Activated gamma-delta T cell (primary cell): ENCODE measurements at regions not wholly inside any gene's neighbourhood (a gene's known extent, or its start where the extent isn't known, plus 50 kb on each side); places are given as distances from the start of the nearest gene placed in this dataset.
"Not testable (repeated sequence)": the region's sequence is repeated elsewhere in the genome, so short reads cannot be mapped to it uniquely, and the experiment has no call there.

Source experiments
- DNase-seq: peaks from one replicate; lab custom pipeline; 2025; lab: John Stamatoyannopoulos, UW

DNA sequence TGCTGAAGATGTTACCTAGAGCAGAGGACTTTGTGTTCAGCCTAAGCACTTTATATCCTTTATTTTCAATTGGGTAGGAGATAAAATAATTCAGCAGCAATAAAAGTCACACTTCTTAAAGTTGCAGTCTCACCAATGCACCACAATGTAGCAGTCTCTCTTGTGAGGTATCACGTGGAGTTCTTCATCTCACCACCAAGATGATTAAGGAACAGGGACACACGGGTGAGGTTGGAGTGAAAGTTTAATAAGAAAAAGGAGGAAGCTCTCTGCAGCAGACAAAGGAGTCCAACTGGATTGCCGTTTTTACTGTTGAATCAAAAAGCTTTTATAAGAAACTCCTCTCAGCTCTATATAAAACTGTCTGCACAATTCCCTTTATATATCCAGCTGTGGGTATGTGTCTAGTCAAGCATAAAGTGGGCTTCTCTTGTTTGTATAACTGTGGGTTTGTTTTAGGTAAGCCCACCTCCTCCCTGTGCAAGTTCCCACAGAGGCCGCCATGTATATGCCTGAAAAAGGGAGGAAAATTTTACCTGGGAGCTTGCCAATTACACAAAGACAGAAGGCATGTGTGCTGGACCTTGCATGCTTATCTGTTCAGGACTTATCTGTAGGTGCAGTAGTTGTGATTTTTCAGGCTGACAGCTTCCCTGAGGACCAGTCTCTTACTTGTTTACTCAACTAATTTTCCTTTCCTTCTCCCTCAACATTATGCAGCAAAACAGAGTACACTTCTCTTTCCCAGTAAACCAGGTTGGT, 1497.2 kb upstream of the TPTE start:
- DNase-seq = not testable (repeated sequence)

DNA sequence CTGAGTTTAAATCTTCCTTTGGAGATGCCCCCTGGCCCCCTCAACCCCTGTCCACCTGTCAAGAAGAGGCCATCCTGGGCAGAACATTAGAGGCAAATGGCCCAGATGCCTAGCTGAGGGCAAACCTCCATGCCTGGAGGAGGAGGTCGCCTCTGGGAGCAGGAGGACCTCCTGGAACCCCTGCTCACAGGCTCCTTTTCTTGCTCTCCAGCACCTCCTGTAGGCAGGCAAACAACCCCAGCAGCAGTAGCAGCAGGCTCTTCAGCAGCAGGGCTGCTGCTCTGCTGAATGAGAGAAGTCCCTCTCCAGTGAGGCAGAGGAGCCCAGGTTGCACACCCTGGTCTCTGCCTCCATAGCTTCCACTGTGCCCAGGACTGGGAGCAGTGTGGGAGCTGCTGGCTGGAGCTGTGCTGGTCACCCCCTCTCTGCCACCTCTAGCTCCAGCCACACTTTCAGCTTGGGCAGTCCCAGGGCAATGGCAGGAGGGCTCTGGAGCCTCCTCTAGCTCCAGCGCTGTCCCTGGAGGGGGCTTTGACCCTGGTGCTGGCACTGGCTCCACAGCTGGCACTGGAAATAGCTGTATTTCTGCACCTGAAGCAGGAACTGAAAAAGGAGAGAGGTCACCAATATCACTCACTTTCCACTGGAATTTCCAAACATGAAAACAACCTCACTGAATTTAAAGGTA, 1494.5 kb upstream of the TPTE start:
- peak; percentile 1 for DNase-seq

DNA sequence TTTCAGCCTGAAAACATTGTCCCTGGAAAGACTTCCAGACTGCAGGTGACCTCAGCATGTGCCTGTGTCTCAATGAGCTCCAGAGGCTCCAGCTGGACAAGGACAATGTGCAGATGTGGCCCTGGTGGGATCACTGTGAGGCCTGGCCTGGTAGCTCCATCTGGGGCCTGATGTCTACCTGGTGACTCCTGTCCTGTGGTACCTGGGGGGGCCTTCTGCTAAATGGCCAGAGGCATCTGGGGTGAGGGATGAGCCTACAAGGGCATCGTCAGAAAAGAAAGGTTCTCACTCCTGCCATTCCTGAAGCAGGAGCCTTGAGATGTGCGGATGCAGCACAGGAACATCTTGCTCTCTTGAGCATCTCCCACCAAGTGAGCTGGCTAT, 1494.0 kb upstream of the TPTE start:
- not testable (repeated sequence) for DNase-seq

DNA sequence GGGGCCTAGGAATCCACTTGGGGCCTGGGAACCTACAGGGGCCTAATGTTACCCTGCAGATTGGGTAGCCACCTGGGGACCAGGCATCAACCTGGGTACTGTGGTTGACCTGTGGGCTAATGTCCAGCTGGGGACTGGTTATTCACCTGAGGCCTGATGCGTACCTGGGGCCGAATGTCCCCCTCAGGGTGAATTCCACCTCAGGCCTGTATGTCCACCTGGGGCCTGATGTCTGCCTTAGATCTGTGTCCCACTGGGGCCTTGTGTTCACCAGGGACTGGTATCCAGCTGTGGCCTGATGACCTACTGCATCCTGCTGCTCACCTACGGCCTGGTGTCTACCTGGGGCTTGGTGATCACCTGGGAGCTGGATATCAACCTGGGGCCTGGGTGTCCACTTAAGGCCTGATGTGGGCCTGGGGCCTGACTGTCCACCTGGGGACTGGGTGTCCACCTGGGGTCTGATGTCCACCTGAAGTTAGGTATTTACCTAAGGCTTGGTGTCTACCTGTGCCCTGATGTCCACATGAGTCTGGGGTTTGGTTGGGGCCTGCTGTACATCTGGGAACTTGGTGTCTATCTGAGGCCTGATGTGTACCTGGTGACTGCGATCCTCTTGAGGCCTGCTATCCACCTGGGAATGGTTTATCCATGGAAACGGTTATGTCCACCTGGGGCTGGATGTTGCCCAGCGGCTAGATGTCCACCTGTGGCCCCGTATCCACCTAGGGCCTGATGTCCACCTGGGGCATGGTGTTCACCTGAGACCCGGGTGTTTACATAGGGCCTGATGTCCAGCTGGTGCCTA, 1492.6 kb upstream of the TPTE start:
- not testable (repeated sequence) for DNase-seq

DNA sequence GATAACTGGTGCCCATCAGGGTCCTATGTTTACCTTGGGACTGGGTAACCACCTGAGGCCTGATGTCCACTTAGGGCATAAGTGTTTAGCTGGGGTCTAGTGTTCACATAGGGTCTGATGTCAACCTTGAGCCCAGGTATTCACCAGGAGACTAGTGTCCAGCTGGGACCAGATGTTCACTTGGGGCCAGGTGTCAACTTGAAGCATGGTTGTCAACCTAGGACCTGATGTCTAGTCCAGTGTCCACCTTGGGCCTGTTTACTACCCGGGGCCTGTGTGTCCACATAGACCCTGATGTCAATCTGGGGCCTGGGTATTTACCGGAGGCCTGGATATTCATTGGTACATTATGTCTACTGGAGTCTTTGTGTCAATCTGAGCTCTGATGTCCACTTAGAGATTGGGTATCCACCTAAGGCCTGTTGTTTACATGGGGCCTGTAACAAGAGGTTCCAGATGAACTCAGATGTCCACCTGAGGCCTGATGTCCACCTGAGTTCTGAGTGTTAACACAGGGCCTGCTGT, 1491.2 kb upstream of the TPTE start:
- DNase-seq = not testable (repeated sequence)

GRCh38 chr21:9031482-9032374, 1489.7 kb upstream of the TPTE start:
- not testable (repeated sequence) for DNase-seq

DNA sequence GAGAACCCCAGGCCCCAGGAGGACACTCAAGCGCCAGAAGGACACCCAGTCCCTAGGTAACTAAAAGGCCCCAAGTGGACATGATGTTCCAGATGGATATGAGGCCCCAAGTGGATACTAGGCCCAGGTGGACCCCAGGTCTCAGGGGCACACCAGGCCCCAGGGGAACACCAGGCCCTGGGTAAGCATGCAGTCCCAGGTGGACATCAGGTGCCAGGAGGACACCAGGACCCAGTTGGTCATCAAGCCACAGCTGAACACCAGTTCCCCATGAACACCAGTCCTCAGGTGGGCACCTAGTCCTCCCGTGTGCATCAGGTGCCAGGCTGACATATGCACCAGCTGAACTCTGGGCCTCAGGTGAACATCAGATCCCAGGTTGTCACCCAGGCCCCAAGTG, 1488.8 kb upstream of the TPTE start:
- DNase-seq = not testable (repeated sequence)

- not testable (repeated sequence) for DNase-seq
Measured at GRCh38 chr21:9033295-9033694, 1488.1 kb upstream of the TPTE start.

GRCh38 chr21:9034491-9035200, 1486.7 kb upstream of the TPTE start:
- DNase-seq = not testable (repeated sequence)

DNA sequence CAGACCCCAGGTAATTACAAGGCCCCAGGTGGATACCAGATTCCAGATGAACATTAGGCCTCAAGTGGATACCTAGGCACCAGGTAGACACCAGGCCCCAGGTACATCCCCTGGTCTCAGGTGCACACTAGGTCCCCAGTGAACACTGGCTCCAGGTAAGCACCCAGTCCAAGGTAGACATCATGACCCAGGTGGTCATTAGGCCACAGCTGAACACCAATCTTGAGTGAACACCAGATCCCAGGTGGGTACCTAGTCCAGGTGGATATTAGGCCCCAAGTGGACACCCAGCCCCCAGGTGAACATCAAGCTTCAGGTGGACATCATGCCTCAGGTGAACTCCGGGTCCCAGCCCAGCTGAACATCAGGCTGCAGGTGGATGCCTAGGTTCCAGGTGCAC, 1486.2 kb upstream of the TPTE start:
- not testable (repeated sequence) for DNase-seq

DNA sequence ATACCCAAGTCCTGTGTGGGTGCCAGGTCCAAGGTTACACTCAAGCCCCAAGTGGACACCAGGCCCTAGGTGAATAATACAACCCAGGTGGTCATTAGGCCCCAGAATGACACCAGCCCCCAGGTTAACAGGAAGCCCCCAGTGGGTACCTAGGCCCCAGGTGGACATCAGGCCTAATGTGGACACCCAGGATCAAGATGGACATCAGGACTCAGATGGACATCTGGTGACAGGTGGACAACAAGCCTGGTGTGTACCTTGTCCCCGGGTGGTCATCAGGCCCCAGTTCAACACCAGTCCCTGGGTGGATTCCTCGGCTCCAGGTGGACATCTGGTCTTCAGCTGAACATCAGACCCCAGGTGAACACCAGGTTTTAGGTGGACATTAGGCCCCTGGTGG, 1485.4 kb upstream of the TPTE start:
- DNase-seq = not testable (repeated sequence)

DNA sequence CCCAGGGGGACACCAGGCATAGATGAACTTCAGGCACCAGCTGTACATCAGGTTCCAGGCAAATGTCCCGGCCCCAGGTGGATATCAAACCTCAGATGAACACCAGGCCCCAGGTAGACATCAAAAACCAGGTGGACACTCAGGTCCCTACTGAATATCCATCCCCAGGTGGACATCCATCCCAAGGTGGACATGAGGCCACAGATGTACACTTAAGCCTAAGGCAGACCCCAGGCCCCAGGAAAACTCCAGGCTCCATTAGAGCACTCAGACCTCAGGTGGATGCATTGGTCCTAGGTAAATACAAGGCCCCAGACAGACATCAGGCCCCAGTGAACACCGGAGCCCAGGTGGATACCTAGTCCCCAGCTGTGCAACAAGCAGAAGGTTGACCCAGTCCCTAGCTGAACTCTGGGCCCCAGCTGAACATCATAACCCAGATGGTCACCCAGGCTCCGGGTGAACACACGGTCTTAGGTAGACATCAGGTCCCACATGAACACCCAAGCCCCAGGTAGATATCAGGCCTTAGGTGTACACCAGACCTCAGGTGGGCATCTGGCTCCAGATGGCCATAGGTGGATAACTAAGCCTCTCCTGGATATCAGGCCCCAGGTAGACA, 1484.3 kb upstream of the TPTE start:
- DNase-seq = not testable (repeated sequence)

DNA sequence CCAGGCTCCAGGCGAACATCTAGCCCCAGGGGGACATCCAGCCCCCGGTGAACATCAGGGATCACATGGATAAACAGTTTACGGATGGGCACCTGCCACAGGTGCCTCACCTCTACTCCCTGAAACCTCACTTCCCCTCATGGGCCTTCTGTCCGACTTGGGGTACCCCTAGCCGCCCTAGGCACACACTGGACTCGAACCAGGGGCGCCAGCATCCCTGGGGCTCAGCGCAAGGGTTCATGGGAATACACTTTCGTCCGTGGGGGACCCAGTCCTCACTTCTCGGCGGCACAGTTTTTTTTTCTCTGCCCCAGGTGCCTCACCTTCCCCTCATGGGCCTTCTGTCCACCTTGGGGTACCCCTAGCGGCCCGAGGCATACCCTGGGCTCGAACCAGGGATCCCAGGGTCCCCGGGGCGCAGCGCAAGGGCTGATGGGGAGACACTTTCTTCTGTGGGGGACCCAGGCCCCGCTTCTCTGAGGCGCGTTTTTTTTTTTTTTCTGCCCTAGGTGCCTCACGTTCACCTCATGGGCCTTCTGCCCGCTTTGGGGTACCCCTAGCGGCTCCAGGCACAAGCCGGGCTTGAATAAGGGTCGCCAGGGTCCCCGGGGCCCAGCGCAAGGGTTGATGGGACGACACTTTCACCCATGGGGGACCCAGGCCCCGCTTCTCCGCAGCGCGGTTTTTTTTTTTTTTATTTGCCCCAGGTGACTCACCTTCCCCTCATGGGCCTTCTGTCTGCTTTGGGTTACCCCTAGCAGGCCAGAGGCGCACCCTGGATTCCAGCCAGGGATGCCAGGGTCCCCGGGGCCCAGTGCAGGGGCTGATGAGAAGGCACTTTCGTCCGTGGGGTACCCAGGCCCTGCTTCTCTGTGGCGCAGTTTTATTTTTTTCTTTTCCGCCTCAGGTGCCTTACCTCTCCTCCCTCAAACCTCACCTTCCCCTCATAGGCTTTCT, 1483.5 kb upstream of the TPTE start:
- DNase-seq = peak; percentile 9

- peak; percentile 10 for DNase-seq
Measured at GRCh38 chr21:9039520-9040365, 1481.6 kb upstream of the TPTE start.

DNA sequence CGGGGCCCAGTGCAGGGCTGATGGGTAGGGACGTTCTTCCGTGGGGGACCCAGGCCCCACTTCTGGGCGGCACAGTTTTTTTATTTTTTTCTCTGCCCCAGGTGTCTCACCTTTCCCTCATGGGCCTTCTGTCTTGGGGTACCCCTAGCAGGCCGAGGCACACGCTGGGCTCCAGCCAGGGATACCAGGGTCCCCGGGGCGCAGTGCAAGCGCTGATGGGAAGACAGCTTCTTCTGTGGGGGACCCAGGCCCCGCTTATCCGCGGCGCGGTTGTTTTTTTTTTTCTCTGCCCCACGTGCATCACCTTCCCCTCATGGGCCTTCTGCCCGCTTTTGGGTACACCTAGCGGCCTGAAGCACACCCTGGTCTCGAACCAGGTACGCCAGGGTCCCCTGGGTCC, 1481.0 kb upstream of the TPTE start:
- DNase-seq = peak; percentile 3

- peak; percentile 4 for DNase-seq
Measured at GRCh38 chr21:9041175-9041948, 1480.0 kb upstream of the TPTE start.

DNA sequence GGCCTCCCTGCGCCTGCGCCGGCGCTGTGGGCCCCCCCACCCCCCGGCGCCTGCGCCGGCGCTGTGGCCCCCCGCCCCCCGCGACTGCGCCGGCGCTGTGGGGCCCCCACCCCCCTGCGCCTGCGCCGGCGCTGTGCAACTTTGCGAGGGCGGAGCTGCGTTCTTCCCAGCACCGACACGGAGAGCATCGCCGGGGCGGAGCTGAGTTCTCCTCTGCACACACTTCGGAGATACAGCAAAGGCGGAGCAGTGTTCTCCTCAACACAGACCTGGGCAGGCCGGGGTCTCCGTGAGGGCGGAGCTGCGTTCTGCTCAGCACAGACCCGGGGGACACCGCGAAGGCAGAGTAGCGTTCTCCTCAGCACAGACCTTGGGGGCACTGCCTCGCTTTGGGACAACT, 1478.3 kb upstream of the TPTE start:
- DNase-seq = not testable (repeated sequence)
